NCI-H2227 treated with DMSO at 0.1 percent for 48 hours (cell line): ENCODE measurements at regions not wholly inside any gene's neighbourhood (a gene's known extent, or its start where the extent isn't known, plus 50 kb on each side); places are given as distances from the start of the nearest gene placed in this dataset.
"Not testable (repeated sequence)": the region's sequence is repeated elsewhere in the genome, so short reads cannot be mapped to it uniquely, and the experiment has no call there.

ENCODE experiments used
- DNase-seq: peaks from one replicate; lab custom pipeline; 2025; lab: John Stamatoyannopoulos, UW

DNA sequence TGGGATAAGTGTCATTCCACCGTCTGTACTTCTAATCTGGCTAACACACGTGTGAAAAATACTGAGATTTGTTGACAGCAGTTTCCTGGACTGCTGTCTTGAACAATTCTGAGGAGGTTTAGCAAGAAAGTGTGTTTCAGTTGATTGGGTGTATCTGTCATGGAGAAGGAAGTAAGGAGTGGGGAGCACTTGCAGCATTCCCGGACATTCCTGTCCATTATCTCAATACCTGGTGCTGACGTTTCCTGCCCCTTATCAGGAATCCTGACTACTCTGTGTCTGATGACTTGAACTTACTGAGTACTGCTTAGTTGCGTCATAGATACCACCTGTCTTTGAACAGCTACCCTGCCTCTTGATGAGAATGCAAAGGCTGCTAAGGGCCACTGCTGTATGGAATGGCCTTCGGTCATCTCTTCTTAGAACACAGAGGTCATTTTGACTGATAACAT is 72.0 kb upstream of the VKORC1L1 start:
- DNase-seq, result no peak

DNA sequence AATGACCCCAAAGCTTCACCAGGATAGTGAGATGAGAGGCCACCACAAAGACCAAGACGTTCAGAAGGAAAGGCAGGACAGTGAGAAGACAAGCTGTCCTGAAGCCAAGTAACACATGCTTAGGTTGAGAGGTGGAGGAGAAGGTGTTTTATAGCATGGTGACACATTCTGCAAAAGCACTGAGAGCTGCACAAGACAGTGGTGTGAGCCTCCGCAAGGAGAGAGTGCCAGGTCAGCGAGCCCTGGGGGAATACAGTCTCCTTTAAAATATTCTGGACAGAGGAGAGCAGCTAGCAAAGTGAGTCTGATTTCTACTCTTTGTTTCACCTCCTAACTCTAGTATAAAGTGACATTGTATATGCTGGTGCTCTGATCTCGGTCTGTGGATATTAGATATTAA is 68.0 kb upstream of the VKORC1L1 start:
- DNase-seq, result no peak

DNA sequence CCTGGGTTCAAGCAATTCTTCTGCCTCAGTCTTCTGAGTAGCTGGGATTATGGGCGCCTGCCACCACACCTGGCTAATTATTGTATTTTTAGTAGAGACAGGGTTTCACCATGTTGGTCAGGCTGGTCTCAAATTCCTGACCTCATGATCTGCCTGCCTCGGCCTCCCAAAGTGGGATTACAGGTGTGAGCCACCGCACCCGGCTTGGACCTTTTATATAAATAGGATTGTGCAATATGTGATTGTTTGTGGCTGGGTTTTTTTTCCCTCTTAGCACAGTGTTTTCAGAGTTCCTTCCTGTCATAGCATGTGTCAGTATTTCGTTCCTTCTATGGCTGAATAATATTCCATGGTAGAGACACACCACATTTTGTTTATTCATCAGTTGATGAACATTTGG is 65.8 kb upstream of the VKORC1L1 start:
- DNase-seq, result not testable (repeated sequence)

DNA sequence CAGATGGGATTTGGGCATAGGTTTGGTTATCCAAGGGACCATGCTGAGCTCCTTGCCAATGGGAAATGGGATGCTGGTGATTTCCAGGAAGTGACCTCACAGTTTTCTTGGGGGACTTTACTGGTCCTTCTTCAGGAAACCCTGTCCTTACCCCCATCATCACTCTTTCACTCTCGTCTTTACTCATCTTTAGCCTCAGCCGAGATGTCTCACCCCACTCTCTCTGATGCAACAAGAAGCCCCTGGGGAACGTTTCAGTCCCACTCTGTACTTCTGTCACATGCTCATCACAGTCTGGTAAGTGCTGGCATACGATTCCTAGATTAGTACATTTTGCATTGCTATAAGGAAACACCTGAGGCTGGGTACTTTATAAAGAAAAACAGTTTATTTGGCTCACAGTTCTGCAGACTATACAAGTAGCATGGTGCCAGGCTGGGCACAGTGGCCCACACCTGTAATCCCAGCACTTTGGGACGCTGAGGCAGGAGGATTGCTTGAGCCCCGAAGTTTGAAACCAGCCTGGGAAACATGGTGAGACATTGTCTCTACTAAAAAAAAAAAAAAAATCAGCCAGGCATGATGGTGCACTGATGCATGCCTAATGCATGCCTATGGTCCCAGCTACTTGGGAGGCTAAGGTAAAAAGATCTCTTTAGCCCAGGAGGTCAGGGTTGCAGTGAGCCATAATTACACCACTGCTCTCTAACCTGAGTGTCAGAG is 63.5 kb upstream of the VKORC1L1 start:
- DNase-seq, result no peak

DNA sequence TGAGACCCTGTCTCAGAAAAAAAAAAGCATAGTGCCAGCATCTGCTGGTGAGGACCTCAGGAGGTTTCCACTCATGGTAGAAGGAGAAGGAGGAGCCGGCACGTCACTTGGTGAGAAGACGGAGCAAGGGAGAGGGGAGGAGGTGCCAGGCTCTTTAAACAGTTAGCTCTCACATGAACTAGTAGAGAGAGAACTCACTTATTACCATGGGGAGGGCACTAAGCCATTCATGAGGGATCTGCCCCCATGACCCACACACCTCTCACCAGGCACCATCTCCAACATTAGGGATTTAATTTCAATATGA is 62.9 kb upstream of the VKORC1L1 start:
- DNase-seq, result no peak

DNA sequence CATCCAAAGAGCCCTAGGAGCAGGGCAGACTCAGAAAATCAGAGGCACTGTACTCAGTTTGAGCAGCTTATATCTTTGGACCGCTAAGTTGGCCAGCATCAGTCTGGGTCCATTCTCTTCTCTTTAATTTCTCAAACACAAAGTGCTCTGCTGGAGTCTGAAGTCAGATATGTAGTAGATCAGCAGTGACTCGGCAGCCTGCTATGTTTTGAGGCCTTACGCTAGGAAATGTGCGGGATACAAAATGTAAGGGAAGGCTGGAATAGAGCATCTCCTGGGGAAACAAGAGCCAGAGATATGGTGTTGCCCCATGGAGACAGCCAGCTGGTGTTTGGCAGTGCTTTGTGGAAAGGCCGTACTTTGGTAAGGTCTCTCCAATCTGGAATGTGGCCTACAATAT is 60.6 kb upstream of the VKORC1L1 start:
- DNase-seq, result no peak

DNA sequence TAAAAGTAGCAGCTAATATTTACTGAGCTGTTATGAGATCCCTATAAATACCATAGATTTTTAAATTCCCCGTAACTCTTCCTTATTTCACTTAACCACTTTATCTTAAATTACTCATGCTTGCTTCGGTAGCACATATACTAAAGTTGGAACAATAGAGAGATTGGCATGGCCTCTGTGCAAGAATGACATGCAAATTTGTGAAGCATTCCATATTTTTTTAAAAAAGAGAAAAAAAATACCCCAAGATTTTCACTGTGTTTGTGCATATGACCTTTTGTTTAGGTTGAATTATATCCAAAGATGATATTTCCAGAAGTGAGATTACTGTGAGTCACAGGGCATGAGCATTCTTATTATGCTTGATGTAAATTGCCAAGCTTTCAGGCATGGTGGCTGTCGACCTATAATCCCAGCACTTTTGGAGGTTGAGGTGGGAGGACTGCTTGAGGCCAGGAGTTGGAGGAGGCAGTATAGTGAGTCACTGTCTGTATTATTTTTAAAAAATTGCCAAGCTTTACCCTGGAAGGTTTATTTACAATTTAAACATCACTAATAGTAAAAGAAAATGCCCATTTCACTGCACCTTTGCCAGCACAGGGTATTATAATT is 58.2 kb upstream of the VKORC1L1 start:
- DNase-seq, result not testable (repeated sequence)

DNA sequence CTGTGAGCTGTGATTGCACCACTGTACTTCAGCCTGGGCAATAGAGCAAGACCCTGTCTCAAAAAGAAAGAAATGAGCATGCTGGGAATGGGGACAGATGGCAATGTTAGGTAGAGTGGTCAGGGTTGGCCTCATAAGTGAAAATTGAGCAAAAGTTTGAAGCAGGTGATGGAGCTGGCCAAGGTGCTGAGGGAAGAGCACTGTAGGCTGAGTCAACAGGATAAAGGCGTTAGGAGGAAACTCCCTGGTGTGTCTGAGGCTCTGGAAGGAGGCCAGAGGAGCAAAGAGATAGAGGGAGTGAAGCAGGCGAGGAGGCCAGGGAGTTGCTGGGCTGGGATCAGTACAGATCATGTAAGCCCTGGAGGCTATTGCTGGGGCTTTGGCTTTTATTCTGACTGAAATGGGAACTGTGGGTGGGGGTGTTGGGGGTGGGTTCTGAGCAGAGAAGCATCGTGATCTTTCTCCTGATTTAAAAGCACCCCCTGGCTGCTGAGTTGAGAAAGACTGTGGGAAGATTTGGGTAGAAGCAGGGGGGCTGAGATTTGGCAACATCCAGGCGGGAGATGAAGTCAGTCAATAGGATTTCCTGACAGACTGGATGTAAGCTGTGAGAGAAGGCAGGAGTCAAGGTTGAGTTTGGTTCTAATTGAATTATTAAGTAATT is 52.5 kb upstream of the VKORC1L1 start:
- no peak for DNase-seq
